Endothelial cell of umbilical vein (primary cell): ENCODE measurements at regions not wholly inside any gene's neighbourhood (a gene's known extent, or its start where the extent isn't known, plus 50 kb on each side); places are given as distances from the start of the nearest gene placed in this dataset.

ENCODE experiments used
- BruUV-seq: library from RNA; stranded (reverse); fragments of 400-500 nt; replicated peaks from 2 replicates; lab custom pipeline; 2021; lab: Mats Ljungman, UMichigan
- CTCF ChIA-PET: fragments of 300-600, 350-600 bp; sonication (Branson Sonifier 250); formaldehyde crosslinking; loops from one replicate; lab custom pipeline; 2021; ENCODE audit warnings: antibody characterized with exemption, inconsistent platforms; lab: Charles Lee
- POLR2A ChIA-PET: fragments of 300-600, 350-600 bp; sonication (Branson Sonifier 250); formaldehyde crosslinking; loops from one replicate; lab custom pipeline; 2021; ENCODE audit warnings: antibody characterized with exemption, inconsistent platforms; lab: Charles Lee
- DNase-seq: peaks from one replicate; pipeline ENCODE4 v3.0.0-alpha.2; 2011; ENCODE audit warnings: low read depth, low spot score
- FAIRE-seq: peaks from 2 replicates; lab custom pipeline; 2011; peaks lifted over from hg19 to GRCh38; lab: Jason Lieb, UNC
- H2AFZ ChIP-seq: 2 replicates; pipeline ENCODE4 v1.6.0; 2012; ENCODE audit warnings: low read depth, low read length, control low read depth, inconsistent platforms
- H3K27ac ChIP-seq: 2 replicates; pipeline ENCODE4 v1.5.1; 2011; ENCODE audit warnings: low read depth, mild to moderate bottlenecking, control low read depth, low read length, moderate library complexity; ENCODE audit not compliant: insufficient read depth
- H3K27me3 ChIP-seq, 2 experiments: 2 replicates each; pipeline versions ENCODE4 v1.6.0 to v1.6.1; 2011; ENCODE audit warnings: low read length in 2 of 2, mixed read lengths in 1 of 2; ENCODE audit not compliant: control insufficient read depth in 2 of 2, insufficient read depth in 2 of 2
- H3K36me3 ChIP-seq, 2 experiments: 2 replicates in 1 of 2; 3 replicates in 1 of 2; pipeline ENCODE4 v1.5.1; 2011; ENCODE audit warnings: low read length in 2 of 2, mild to moderate bottlenecking in 1 of 2, moderate library complexity in 1 of 2; ENCODE audit not compliant: control insufficient read depth in 2 of 2, insufficient read depth in 2 of 2; ENCODE audit errors: extremely low read depth in 1 of 2
- H3K4me1 ChIP-seq: 3 replicates; pipeline ENCODE4 v1.5.1; 2011; ENCODE audit warnings: mild to moderate bottlenecking, low read length; ENCODE audit not compliant: control insufficient read depth, insufficient read depth; ENCODE audit errors: extremely low read depth
- H3K4me2 ChIP-seq: 2 replicates; pipeline ENCODE4 v1.6.1; 2011; ENCODE audit warnings: low read length, control low read depth, mixed read lengths; ENCODE audit not compliant: insufficient read depth
- H3K4me3 ChIP-seq, 3 experiments: fragments of 200-600 bp in 1 of 3; sonication (generic), shearing (Covaris generic) in 1 of 3; replicated peaks in 1 of 3; 2 replicates each; pipeline ENCODE4 v1.5.1; 2011 to 2016; ENCODE audit warnings: control low read depth in 3 of 3, low read length in 3 of 3, mild to moderate bottlenecking in 2 of 3, inconsistent platforms in 1 of 3, low read depth in 1 of 3, moderate library complexity in 1 of 3; ENCODE audit not compliant: insufficient read depth in 1 of 3
- H3K79me2 ChIP-seq: 2 replicates; pipeline ENCODE4 v1.6.0; 2012; ENCODE audit warnings: low read length, inconsistent platforms; ENCODE audit not compliant: control insufficient read depth, insufficient read depth
- H3K9ac ChIP-seq: replicated peaks from 2 replicates; pipeline ENCODE3; 2011; ENCODE audit warnings: low read length, control low read depth; ENCODE audit not compliant: insufficient read depth; ENCODE audit errors: extremely low read depth
- H3K9me1 ChIP-seq: replicated peaks from 3 replicates; pipeline ENCODE4 v1.6.0; 2011; ENCODE audit warnings: mild to moderate bottlenecking, low read length; ENCODE audit not compliant: control insufficient read depth, insufficient read depth; ENCODE audit errors: extremely low read depth
- H3K9me3 ChIP-seq: replicated peaks from 2 replicates; pipeline ENCODE4 v1.5.1; 2012; ENCODE audit warnings: low read length, inconsistent platforms; ENCODE audit not compliant: control insufficient read depth, insufficient read depth
- H4K20me1 ChIP-seq: replicated peaks from 2 replicates; pipeline ENCODE3; 2011; ENCODE audit warnings: mild to moderate bottlenecking, low read length; ENCODE audit not compliant: control insufficient read depth, insufficient read depth; ENCODE audit errors: extremely low read depth
- CTCF ChIP-seq, 2 donors: IDR thresholded peaks; 1 replicate in 1 of 2; 2 replicates in 1 of 2; pipeline ENCODE4 v1.5.1; 2011; ENCODE audit warnings: low read length in 2 of 2, mild to moderate bottlenecking in 2 of 2, moderate library complexity in 2 of 2, control low read depth in 1 of 2, inconsistent platforms in 1 of 2, low read depth in 1 of 2; ENCODE audit not compliant: insufficient read depth in 1 of 2; ENCODE audit errors: extremely low read depth in 1 of 2
- FOS ChIP-seq: IDR thresholded peaks from 2 replicates; pipeline ENCODE4 v1.6.1; 2011; ENCODE audit warnings: mild to moderate bottlenecking, low read length, moderate library complexity, borderline replicate concordance; ENCODE audit not compliant: insufficient read depth
- JUN ChIP-seq: IDR thresholded peaks from 2 replicates; pipeline ENCODE4 v1.6.1; 2011; ENCODE audit warnings: borderline replicate concordance, low read depth; ENCODE audit not compliant: insufficient read length, insufficient read depth
- MAX ChIP-seq: IDR thresholded peaks from 2 replicates; pipeline ENCODE4 v1.6.1; 2011; ENCODE audit not compliant: insufficient read depth, insufficient read length
- dilution Hi-C: fragments of 300-500 bp; cut with MboI; formaldehyde crosslinking; loops from one replicate; pipeline ENCODE4 v1.15.0; 2019; ENCODE audit warnings: low sequenced_read_pairs; ENCODE audit not compliant: extremely low pct_ligation_motif_present
- intact Hi-C: fragments of 100-400 bp; cut with micrococcal nuclease; formaldehyde crosslinking; loops from one replicate; pipeline ENCODE4 v1.10.0; 2022

GRCh38 chr5:68449380-68449779 lies 233.8 kb downstream of the PIK3R1 start:
- BruUV-seq, result no TSS peak
- POLR2A ChIA-PET, result no interaction called here
- H3K27me3 ChIP-seq, result no peaks in the 10 kb centered on the region
- CTCF ChIA-PET, result interaction anchor here (4.6 kb wide), 1 partner anchor 163 kb away, joined by 19 read pairs; no protein-coding TSS in a partner anchor
- intact Hi-C loops (no loop called here), dilution Hi-C loops (no loop called here)
- H4K20me1 ChIP-seq, result no peaks in the 10 kb centered on the region
- H2AFZ ChIP-seq, result no peak overlapping the region
- peaks cover 15% of the 10 kb centered on the region for H3K4me1 ChIP-seq
- FAIRE-seq (no peak), DNase-seq (no peak)
- no peak overlapping the region for H3K4me3 ChIP-seq
- H3K9me3 ChIP-seq, result no peaks in the 10 kb centered on the region
- H3K27ac ChIP-seq, result no peak overlapping the region
- H3K4me2 ChIP-seq, result no peak overlapping the region
- H3K9me1 ChIP-seq, result no peaks in the 10 kb centered on the region
- TF ChIP-seq MAX, result no peak
- no peak for TF ChIP-seq JUN
- no peak for TF ChIP-seq CTCF (IDR thresholded peaks at IDR 0.05; ENCODE audit: extremely low read depth in 1 of 2, insufficient read depth in 1 of 2, low read depth in 1 of 2, low read length in 2 of 2)
- H3K9ac ChIP-seq, result no peak overlapping the region
- H3K36me3 ChIP-seq, result no peaks in the 10 kb centered on the region
- no peaks in the 10 kb centered on the region for H3K79me2 ChIP-seq

- Histone ChIP-seq H3K4me3 (no peak overlapping the region), H3K9me3 (no peaks in the 10 kb centered on the region), H3K27ac (no peak overlapping the region), H3K4me1 (peaks cover 5% of the 10 kb centered on the region), H3K27me3 (no peaks in the 10 kb centered on the region), H4K20me1 (no peaks in the 10 kb centered on the region), H3K36me3 (no peaks in the 10 kb centered on the region), H3K9ac (no peak overlapping the region), H3K4me2 (no peak overlapping the region), H2AFZ (no peak overlapping the region), H3K9me1 (no peaks in the 10 kb centered on the region), H3K79me2 (no peaks in the 10 kb centered on the region)
- dilution Hi-C loops (no loop called here), intact Hi-C loops (no loop called here)
- no TSS peak for BruUV-seq
- TF ChIP-seq MAX, result no peak
- no peak for TF ChIP-seq CTCF (IDR thresholded peaks at IDR 0.05; ENCODE audit: extremely low read depth in 1 of 2, insufficient read depth in 1 of 2, low read depth in 1 of 2, low read length in 2 of 2)
- no peak for TF ChIP-seq FOS
- DNase-seq (no peak), FAIRE-seq (no peak)
- ChIA-PET CTCF (interaction anchor here (4.6 kb wide), 1 partner anchor 164 kb away, joined by 19 read pairs; no protein-coding TSS in a partner anchor), POLR2A (no interaction called here)
Observed at GRCh38 chr5:68450245-68450852, 234.8 kb downstream of the PIK3R1 start.
